ENCODE measurements at regions not wholly inside any gene's neighbourhood (a gene's known extent, or its start where the extent isn't known, plus 50 kb on each side); places are given as distances from the start of the nearest gene placed in this dataset.
"Not testable (repeated sequence)": the region's sequence is repeated elsewhere in the genome, so short reads cannot be mapped to it uniquely, and the experiment has no call there.

GRCh38 chr21:6158171-6158570 lies 4363.2 kb upstream of the TPTE start:
- H3K4me3 ChIP-seq; H3K27ac ChIP-seq; DNase-seq; H2AFZ ChIP-seq; H3F3A ChIP-seq (ENCODE audit: insufficient read depth, low read depth); H3K36me3 ChIP-seq (ENCODE audit: low read depth); BruUV-seq (replicated peaks); H3K79me2 ChIP-seq (ENCODE audit: low read depth); H4K20me1 ChIP-seq (ENCODE audit: insufficient read depth); H3K9me2 ChIP-seq (ENCODE audit: insufficient read depth); intact Hi-C loops (cut with micrococcal nuclease; ENCODE audit: unreplicated experiment); CTCF ChIA-PET; POLR2A ChIA-PET (ENCODE audit: unreplicated experiment); H3K4me1 ChIP-seq (replicated peaks; ENCODE audit: insufficient read depth); H3K9me3 ChIP-seq (ENCODE audit: insufficient read depth, low read depth); H3K4me2 ChIP-seq; H3K27me3 ChIP-seq (ENCODE audit: insufficient read depth, low read depth): not testable (repeated sequence)

Data from PC-9 (cell line).